Lower leg skin (tissue), 4 donors: ENCODE measurements at regions not wholly inside any gene's neighbourhood (a gene's known extent, or its start where the extent isn't known, plus 50 kb on each side); places are given as distances from the start of the nearest gene placed in this dataset.

ENCODE experiments used
- DNase-seq, 2 donors: peaks; one replicate each; pipeline ENCODE4 v3.0.0-alpha.2; 2019; ENCODE audit warnings: low spot score in 2 of 2
- H3K4me3 ChIP-seq: fragments of 200-600 bp; sonication (generic); 2 replicates; pipeline ENCODE4 v1.5.1; 2017; ENCODE audit warnings: mild to moderate bottlenecking, low read depth; ENCODE audit not compliant: poor library complexity, severe bottlenecking
- POLR2A ChIP-seq, 2 donors: fragments of 450-650 bp; IDR thresholded peaks; one replicate each; pipeline ENCODE4 v1.6.1; 2016 to 2017; ENCODE audit warnings: antibody characterized with exemption in 2 of 2, mild to moderate bottlenecking in 1 of 2, moderate library complexity in 1 of 2
- WGBS, 2 donors: methylation state at CpG; one replicate each; pipeline ENCODE4 v1.1.5; 2018; 5-methylcytosine and 5-hydroxymethylcytosine counted together
- intact Hi-C: fragments of 100-400 bp; cut with DNase I; formaldehyde crosslinking; loops from one replicate; pipeline ENCODE4 v1.15.0; 2023; ENCODE audit warnings: low total_unique reads
- TF ChIP-seq, protein P1 (sequence below), 3 donors: fragments of 450-650 bp; IDR thresholded peaks; one replicate each; pipeline ENCODE4 v1.5.1; 2016; ENCODE audit warnings: antibody characterized with exemption in 3 of 3, mild to moderate bottlenecking in 3 of 3, moderate library complexity in 2 of 3

DNA sequence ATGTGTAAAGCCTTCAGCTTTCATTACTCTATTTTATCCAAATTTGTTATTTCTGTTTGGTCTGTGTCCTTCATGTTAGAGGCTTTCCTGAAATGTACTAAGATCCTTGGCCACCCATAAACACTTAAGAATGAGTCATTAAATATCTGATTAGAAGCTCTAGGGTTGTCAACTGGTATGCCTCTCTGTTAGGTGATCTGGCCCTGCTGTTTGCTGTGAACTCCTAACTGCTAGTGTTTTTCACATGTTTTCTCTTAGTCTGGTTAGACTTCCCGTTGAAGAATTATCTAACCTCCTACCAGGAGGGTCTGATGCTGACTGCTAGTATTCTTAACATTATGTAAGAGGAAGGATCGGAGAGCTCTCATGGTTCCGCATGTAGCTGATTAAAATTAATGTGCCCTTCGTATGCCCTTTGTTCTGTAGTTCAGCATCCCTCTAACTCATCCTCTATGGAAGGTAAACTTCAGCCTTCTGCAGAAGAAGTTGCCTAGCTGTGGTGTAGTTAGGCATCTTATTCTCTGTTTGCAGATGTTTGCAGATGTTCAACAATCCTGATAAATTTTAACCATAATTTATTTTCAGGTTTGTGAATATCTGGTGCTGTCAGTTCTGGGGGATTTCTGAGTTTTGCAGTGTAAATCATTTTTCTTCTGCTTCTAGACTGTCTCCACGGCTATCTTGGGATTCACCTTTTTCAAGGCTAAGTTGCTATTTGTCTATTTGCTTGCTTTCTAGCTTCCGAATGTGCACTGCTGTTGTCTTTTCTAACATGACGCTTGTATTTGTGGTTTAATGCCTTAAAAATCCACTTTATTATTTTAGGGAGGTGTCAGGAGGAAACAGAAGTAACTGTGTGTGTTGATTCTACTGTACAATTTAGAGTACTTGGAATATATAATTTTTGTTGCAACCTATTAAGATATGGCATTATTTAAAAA is 207.2 kb upstream of the SPRY2 start:
- WGBS, 2 donors, result 77% methylated on average over 7 of the region's 7 CpGs
- H3K4me3 ChIP-seq, result no peak overlapping the region
- no peak for DNase-seq
- TF ChIP-seq, protein P1, sequence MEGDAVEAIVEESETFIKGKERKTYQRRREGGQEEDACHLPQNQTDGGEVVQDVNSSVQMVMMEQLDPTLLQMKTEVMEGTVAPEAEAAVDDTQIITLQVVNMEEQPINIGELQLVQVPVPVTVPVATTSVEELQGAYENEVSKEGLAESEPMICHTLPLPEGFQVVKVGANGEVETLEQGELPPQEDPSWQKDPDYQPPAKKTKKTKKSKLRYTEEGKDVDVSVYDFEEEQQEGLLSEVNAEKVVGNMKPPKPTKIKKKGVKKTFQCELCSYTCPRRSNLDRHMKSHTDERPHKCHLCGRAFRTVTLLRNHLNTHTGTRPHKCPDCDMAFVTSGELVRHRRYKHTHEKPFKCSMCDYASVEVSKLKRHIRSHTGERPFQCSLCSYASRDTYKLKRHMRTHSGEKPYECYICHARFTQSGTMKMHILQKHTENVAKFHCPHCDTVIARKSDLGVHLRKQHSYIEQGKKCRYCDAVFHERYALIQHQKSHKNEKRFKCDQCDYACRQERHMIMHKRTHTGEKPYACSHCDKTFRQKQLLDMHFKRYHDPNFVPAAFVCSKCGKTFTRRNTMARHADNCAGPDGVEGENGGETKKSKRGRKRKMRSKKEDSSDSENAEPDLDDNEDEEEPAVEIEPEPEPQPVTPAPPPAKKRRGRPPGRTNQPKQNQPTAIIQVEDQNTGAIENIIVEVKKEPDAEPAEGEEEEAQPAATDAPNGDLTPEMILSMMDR (IDR thresholded peaks at IDR 0.05), result no peak
- TF ChIP-seq POLR2A (IDR thresholded peaks at IDR 0.05), result no peak
- intact Hi-C loops, result no loop called here

DNA sequence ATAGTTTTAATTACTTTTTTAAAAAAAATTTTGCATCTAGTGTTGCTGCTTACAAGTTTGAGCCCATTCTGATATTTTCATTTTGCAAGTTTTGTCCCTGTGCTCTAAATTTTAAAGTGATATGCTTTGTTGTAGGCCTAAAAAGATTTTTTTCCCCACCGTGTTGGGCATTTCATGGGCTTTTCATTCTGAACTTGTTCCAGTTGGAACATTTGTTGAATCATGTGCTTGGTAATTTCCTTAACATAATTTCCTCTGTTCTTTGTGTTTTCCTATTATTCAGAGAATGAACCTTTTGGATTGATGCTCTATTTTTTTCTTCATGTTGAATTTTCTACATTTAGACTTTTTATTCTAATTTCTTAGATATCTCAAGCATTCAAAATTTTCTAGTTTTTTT is 206.4 kb upstream of the SPRY2 start:
- TF ChIP-seq, protein P1 (IDR thresholded peaks at IDR 0.05), result no peak
- TF ChIP-seq POLR2A (IDR thresholded peaks at IDR 0.05), result no peak
- intact Hi-C loops, result no loop called here
- 41 to 50% methylated on average over 1 of the region's 1 CpG for WGBS, 2 donors
- no peak overlapping the region for H3K4me3 ChIP-seq
- DNase-seq, result no peak

DNA sequence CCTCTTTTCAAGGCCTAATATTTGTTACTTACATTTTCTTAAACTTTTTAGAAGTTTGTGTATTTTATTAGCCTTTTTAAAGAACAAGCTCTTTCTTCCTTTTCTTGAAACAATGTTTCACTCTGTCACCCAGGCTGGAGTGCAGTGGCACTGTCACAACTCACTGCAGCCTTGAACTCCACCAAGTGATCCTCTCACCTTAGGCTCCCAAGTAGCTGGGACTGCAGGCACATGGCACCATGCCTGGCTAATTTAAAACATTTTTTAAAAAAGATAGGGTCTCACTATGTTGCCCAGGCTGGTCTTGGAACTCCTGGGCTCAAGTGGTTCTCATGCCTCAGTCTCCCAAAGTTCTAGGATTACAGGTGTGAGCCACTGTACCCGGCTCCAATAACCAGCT is 192.2 kb upstream of the SPRY2 start:
- H3K4me3 ChIP-seq, result no peak overlapping the region
- WGBS, 2 donors, result 97 to 100% methylated on average over 1 of the region's 1 CpG
- no peak for TF ChIP-seq POLR2A (IDR thresholded peaks at IDR 0.05)
- TF ChIP-seq, protein P1 (IDR thresholded peaks at IDR 0.05), result no peak

DNA sequence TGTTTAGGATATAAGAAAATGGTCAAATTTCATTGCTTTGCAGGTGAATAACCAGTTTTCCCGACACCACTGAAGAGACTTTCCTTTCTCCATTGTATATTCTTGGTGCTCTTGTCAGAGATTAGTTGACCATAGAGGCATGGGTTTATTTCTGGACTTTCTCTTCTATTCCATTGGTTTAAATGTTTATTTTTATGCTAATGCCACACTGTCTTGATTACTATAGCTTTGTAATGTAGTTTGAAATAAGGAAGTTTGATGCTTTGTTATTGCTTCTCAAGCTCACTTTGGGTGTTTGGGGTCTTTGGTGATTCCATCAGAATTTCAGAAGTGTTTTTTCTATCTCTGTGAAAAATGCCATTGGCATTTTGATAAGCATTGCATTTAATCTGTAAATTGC is 190.0 kb upstream of the SPRY2 start:
- no peak for DNase-seq
- 96 to 100% methylated on average over 1 of the region's 1 CpG for WGBS, 2 donors
- TF ChIP-seq, protein P1 (IDR thresholded peaks at IDR 0.05), result no peak
- TF ChIP-seq POLR2A (IDR thresholded peaks at IDR 0.05), result no peak
- intact Hi-C loops, result no loop called here
- H3K4me3 ChIP-seq, result no peak overlapping the region

More for the DNA sequence above, 192.2 kb upstream of the SPRY2 start:
- intact Hi-C loops, result no loop called here
- no peak for DNase-seq

DNA sequence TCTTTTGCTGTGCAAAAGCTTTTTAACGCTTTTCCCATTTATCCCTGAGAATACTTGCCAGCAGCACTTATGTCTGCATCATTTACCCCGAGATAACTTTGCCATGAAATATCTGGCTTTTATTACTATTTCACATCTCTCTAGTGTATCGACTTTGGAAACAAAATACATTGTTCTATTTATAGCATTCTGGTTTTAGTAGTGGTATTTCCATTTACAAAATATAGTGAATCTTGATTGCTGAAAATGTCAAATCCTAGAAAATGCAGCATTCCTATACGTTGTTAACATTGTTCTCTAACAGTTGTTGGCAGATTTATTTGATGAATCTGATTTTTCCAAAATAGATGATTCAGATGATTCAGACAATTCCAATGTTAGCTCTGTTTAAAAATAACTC is 189.3 kb upstream of the SPRY2 start:
- WGBS, 2 donors, result 52 to 58% methylated on average over 4 of the region's 4 CpGs
- H3K4me3 ChIP-seq, result no peak overlapping the region
- intact Hi-C loops, result no loop called here
- DNase-seq, result no peak
- TF ChIP-seq, protein P1 (IDR thresholded peaks at IDR 0.05), result no peak
- TF ChIP-seq POLR2A (IDR thresholded peaks at IDR 0.05), result no peak
